Suprapubic skin (tissue), 3 donors: ENCODE measurements at regions not wholly inside any gene's neighbourhood (a gene's known extent, or its start where the extent isn't known, plus 50 kb on each side); places are given as distances from the start of the nearest gene placed in this dataset.

ENCODE experiments used
- CTCF ChIP-seq, 2 donors: fragments of 200-600 bp in 1 of 2; fragments of 450-650 bp in 1 of 2; sonication (generic) in 1 of 2; IDR thresholded peaks; one replicate each; pipeline ENCODE4 v1.5.1; 2016 to 2019; ENCODE audit warnings: antibody characterized with exemption in 2 of 2, mild to moderate bottlenecking in 1 of 2, moderate library complexity in 1 of 2
- POLR2AphosphoS5 ChIP-seq, 3 donors: sonication (generic); formaldehyde crosslinking; IDR thresholded peaks; one replicate each; pipeline ENCODE4 v1.6.1; 2017; ENCODE audit warnings: antibody characterized with exemption in 3 of 3

DNA sequence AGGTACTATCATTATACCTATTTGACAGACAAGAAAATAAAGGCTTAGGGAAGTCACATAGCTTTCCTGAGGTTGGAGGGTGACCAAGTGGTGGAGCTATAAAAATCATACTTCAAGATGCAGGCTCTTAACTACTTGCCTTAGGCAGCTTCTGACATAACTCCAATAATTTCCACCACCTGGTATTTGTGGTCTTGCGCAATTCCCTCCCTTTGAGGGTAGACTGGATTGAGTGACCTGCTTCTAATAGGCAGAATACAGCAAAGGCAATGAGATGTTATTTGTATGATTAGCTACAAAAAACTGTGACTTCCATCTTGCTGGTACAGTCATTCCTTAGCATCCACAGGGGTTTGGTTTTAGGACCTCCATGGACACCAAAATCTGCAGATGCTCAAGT lies 385.5 kb downstream of the TMEM114 start:
- TF ChIP-seq CTCF (IDR thresholded peaks at IDR 0.05), result no peak
- no peak for TF ChIP-seq POLR2AphosphoS5 (IDR thresholded peaks at IDR 0.05)
